BE2C (cell line): ENCODE measurements at regions not wholly inside any gene's neighbourhood (a gene's known extent, or its start where the extent isn't known, plus 50 kb on each side); places are given as distances from the start of the nearest gene placed in this dataset.

Experiments
- DNase-seq: peaks from one replicate; pipeline ENCODE4 v3.0.0-alpha.2; 2020
- H3K27me3 ChIP-seq: fragments of 250-450 bp; sonication (Bioruptor Pico); 2 replicates; pipeline ENCODE4 v1.5.1; 2020; ENCODE audit warnings: mild to moderate bottlenecking
- H3K36me3 ChIP-seq: fragments of 250-450 bp; sonication (Bioruptor Pico); 2 replicates; pipeline ENCODE4 v1.5.1; 2020; ENCODE audit warnings: mild to moderate bottlenecking
- H3K4me1 ChIP-seq: fragments of 250-450 bp; sonication (Bioruptor Pico); 2 replicates; pipeline ENCODE4 v1.5.1; 2020
- H3K4me3 ChIP-seq: 2 replicates; pipeline ENCODE4 v1.5.1; 2011; ENCODE audit warnings: low read depth, low read length
- H3K9me3 ChIP-seq: fragments of 250-450 bp; sonication (Bioruptor Pico); 2 replicates; pipeline ENCODE4 v1.5.1; 2020
- CTCF ChIP-seq: IDR thresholded peaks from 2 replicates; pipeline ENCODE4 v1.5.1; 2012; ENCODE audit warnings: mild to moderate bottlenecking, low read depth, low read length

- H3K4me1 ChIP-seq, result no peaks in the 10 kb centered on the region
- no peaks in the 10 kb centered on the region for H3K9me3 ChIP-seq
- peaks cover 3% of the 10 kb centered on the region; the same call in 1 of the 2 replicates for H3K27me3 ChIP-seq
- H3K36me3 ChIP-seq, result no peaks in the 10 kb centered on the region
- H3K4me3 ChIP-seq, result no peak overlapping the region
- TF ChIP-seq CTCF, result no peak
- DNase-seq, result no peak
Observed at GRCh38 chr22:49437956-49438355, 389.7 kb downstream of the BRD1 start.

- Histone ChIP-seq H3K4me1 (no peaks in the 10 kb centered on the region), H3K9me3 (no peaks in the 10 kb centered on the region), H3K36me3 (no peaks in the 10 kb centered on the region), H3K4me3 (no peak overlapping the region), H3K27me3 (peaks cover 8% of the 10 kb centered on the region)
- no peak for TF ChIP-seq CTCF
- no peak for DNase-seq
Observed at GRCh38 chr22:49437356-49437755, 390.3 kb downstream of the BRD1 start.

GRCh38 chr22:49436056-49436455 is 391.6 kb downstream of the BRD1 start:
- no peak for DNase-seq
- no peaks in the 10 kb centered on the region for H3K4me1 ChIP-seq
- no peak overlapping the region for H3K4me3 ChIP-seq
- peaks cover 8% of the 10 kb centered on the region for H3K27me3 ChIP-seq
- TF ChIP-seq CTCF, result no peak
- no peaks in the 10 kb centered on the region for H3K36me3 ChIP-seq
- H3K9me3 ChIP-seq, result no peaks in the 10 kb centered on the region

GRCh38 chr22:49435596-49435995 is 392.1 kb downstream of the BRD1 start:
- TF ChIP-seq CTCF, result no peak
- Histone ChIP-seq H3K36me3 (no peaks in the 10 kb centered on the region), H3K9me3 (no peaks in the 10 kb centered on the region), H3K4me1 (no peaks in the 10 kb centered on the region), H3K27me3 (peaks cover 5% of the 10 kb centered on the region; the same call in 1 of the 2 replicates), H3K4me3 (no peak overlapping the region)
- no peak for DNase-seq

- no peaks in the 10 kb centered on the region for H3K9me3 ChIP-seq
- no peak overlapping the region for H3K4me3 ChIP-seq
- peak; percentile 22 for DNase-seq
- H3K27me3 ChIP-seq, result peaks cover 5% of the 10 kb centered on the region; the same call in 1 of the 2 replicates
- H3K4me1 ChIP-seq, result no peaks in the 10 kb centered on the region
- no peak for TF ChIP-seq CTCF
- H3K36me3 ChIP-seq, result no peaks in the 10 kb centered on the region
Observed at GRCh38 chr22:49433717-49434611, 393.7 kb downstream of the BRD1 start.

- DNase-seq, result no peak
- Histone ChIP-seq H3K27me3 (peaks cover 5% of the 10 kb centered on the region; the same call in 1 of the 2 replicates), H3K9me3 (no peaks in the 10 kb centered on the region), H3K4me3 (no peak overlapping the region), H3K36me3 (no peaks in the 10 kb centered on the region), H3K4me1 (no peaks in the 10 kb centered on the region)
- TF ChIP-seq CTCF, result no peak
Observed at GRCh38 chr22:49432897-49433443, 394.7 kb downstream of the BRD1 start.
